OCI-LY7 (cell line): ENCODE measurements at regions not wholly inside any gene's neighbourhood (a gene's known extent, or its start where the extent isn't known, plus 50 kb on each side); places are given as distances from the start of the nearest gene placed in this dataset.

Experiments
- BruUV-seq: library from RNA; stranded (reverse); fragments of 400-500 nt; replicated peaks from 2 replicates; lab custom pipeline; 2021; lab: Mats Ljungman, UMichigan
- CTCF ChIA-PET: fragments of 300-600 bp; sonication (Branson Sonifier 250); formaldehyde crosslinking; loops from one replicate; lab custom pipeline; 2022; ENCODE audit warnings: antibody characterized with exemption; ENCODE audit not compliant: unreplicated experiment; lab: Charles Lee
- POLR2A ChIA-PET: fragments of 300-600 bp; sonication (Branson Sonifier 250); formaldehyde crosslinking; loops from one replicate; lab custom pipeline; 2022; ENCODE audit warnings: antibody characterized with exemption; lab: Charles Lee
- DNase-seq: peaks from one replicate; pipeline ENCODE4 v3.0.0-alpha.2; 2015; ENCODE audit warnings: low spot score
- H2AFZ ChIP-seq: fragments of 200-600 bp; sonication (generic), shearing (Covaris generic); 2 replicates; pipeline ENCODE4 v1.6.1; 2014; ENCODE audit warnings: mild to moderate bottlenecking, antibody characterized with exemption, low read length, moderate library complexity
- H3K27ac ChIP-seq: fragments of 200-600 bp; sonication (generic); 2 replicates; pipeline ENCODE4 v1.5.1; 2014; ENCODE audit warnings: mixed run types, low read depth, mild to moderate bottlenecking, moderate library complexity, low read length, inconsistent platforms; ENCODE audit not compliant: poor library complexity, severe bottlenecking
- H3K36me3 ChIP-seq: fragments of 200-600 bp; sonication (generic); 2 replicates; pipeline ENCODE4 v1.6.1; 2014; ENCODE audit warnings: mild to moderate bottlenecking, antibody characterized with exemption, low read length, moderate library complexity, mixed read lengths; ENCODE audit not compliant: insufficient read depth
- H3K4me1 ChIP-seq: fragments of 200-600 bp; sonication (generic); 2 replicates; pipeline ENCODE4 v1.5.1; 2014; ENCODE audit warnings: mild to moderate bottlenecking, low read length; ENCODE audit not compliant: insufficient read depth, poor library complexity, severe bottlenecking
- H3K4me2 ChIP-seq: fragments of 200-600 bp; sonication (generic); 2 replicates; pipeline ENCODE4 v1.6.1; 2014; ENCODE audit warnings: mild to moderate bottlenecking, low read length
- H3K4me3 ChIP-seq: fragments of 200-600 bp; sonication (generic); 2 replicates; pipeline ENCODE4 v1.5.1; 2014; ENCODE audit warnings: mild to moderate bottlenecking, low read depth, low read length; ENCODE audit not compliant: poor library complexity, severe bottlenecking
- H3K79me2 ChIP-seq: fragments of 200-600 bp; sonication (generic); 2 replicates; pipeline ENCODE4 v1.6.1; 2016; ENCODE audit warnings: low read depth, mild to moderate bottlenecking, low read length, moderate library complexity, mixed read lengths; ENCODE audit not compliant: insufficient read depth
- H3K9me2 ChIP-seq: fragments of 200-600 bp; sonication (generic); 2 replicates; pipeline ENCODE4 v1.6.1; 2016; ENCODE audit warnings: mild to moderate bottlenecking, low read length, mixed read lengths; ENCODE audit not compliant: insufficient read depth
- H3K9me3 ChIP-seq: fragments of 200-600 bp; sonication (generic); 2 replicates; pipeline ENCODE4 v1.6.1; 2014; ENCODE audit warnings: mild to moderate bottlenecking, mixed run types, low read length, mixed read lengths
- H4K20me1 ChIP-seq: fragments of 200-600 bp; sonication (generic); 2 replicates; pipeline ENCODE4 v1.6.1; 2014; ENCODE audit warnings: mild to moderate bottlenecking, antibody characterized with exemption, low read length, moderate library complexity, mixed read lengths; ENCODE audit not compliant: insufficient read depth
- CTCF ChIP-seq: fragments of 200-600 bp; sonication (generic); conservative IDR thresholded peaks from 2 replicates; pipeline ENCODE4 v1.5.1; 2014; ENCODE audit warnings: mild to moderate bottlenecking, antibody characterized with exemption, low read length, moderate library complexity, mixed read lengths
- EZH2phosphoT487 ChIP-seq: fragments of 200-600 bp; sonication (generic); IDR thresholded peaks from 2 replicates; pipeline ENCODE4 v1.6.1; 2018; ENCODE audit warnings: low read depth, borderline replicate concordance, mild to moderate bottlenecking, mixed run types, antibody characterized with exemption, low read length, moderate library complexity, mixed read lengths
- intact Hi-C: fragments of 100-400 bp; cut with micrococcal nuclease; formaldehyde crosslinking; loops from one replicate; pipeline ENCODE4 v1.10.0; 2022; ENCODE audit not compliant: unreplicated experiment

GRCh38 chrX:144295921-144296320 is 412.1 kb downstream of the UBE2NL start:
- no peak overlapping the region for H3K4me2 ChIP-seq
- ChIA-PET CTCF (no interaction called here), POLR2A (no interaction called here)
- no TSS peak for BruUV-seq
- TF ChIP-seq CTCF (no peak), EZH2phosphoT487 (no peak)
- no peaks in the 10 kb centered on the region for H3K9me2 ChIP-seq
- H3K9me3 ChIP-seq = no peaks in the 10 kb centered on the region
- H3K4me3 ChIP-seq = no peak overlapping the region
- intact Hi-C loops = no loop called here
- no peak overlapping the region for H3K27ac ChIP-seq
- no peak overlapping the region for H2AFZ ChIP-seq
- DNase-seq = no peak
- H3K4me1 ChIP-seq = no peaks in the 10 kb centered on the region
- H4K20me1 ChIP-seq = no peaks in the 10 kb centered on the region
- no peaks in the 10 kb centered on the region for H3K36me3 ChIP-seq
- no peaks in the 10 kb centered on the region for H3K79me2 ChIP-seq

GRCh38 chrX:144297221-144297620 is 413.4 kb downstream of the UBE2NL start:
- Histone ChIP-seq H3K4me3 (no peak overlapping the region), H3K9me3 (no peaks in the 10 kb centered on the region), H4K20me1 (no peaks in the 10 kb centered on the region), H3K4me1 (no peaks in the 10 kb centered on the region), H3K79me2 (no peaks in the 10 kb centered on the region), H3K9me2 (no peaks in the 10 kb centered on the region), H3K27ac (no peak overlapping the region), H2AFZ (no peak overlapping the region), H3K36me3 (no peaks in the 10 kb centered on the region), H3K4me2 (no peak overlapping the region)
- no TSS peak for BruUV-seq
- DNase-seq = no peak
- no peak for TF ChIP-seq EZH2phosphoT487
- no peak for TF ChIP-seq CTCF
- CTCF ChIA-PET = no interaction called here
- POLR2A ChIA-PET = no interaction called here
- intact Hi-C loops = no loop called here

- Histone ChIP-seq H3K27ac (no peak overlapping the region), H3K4me3 (no peak overlapping the region), H3K36me3 (no peaks in the 10 kb centered on the region), H3K4me2 (no peak overlapping the region), H3K79me2 (no peaks in the 10 kb centered on the region), H3K9me2 (no peaks in the 10 kb centered on the region), H3K9me3 (no peaks in the 10 kb centered on the region), H3K4me1 (no peaks in the 10 kb centered on the region), H4K20me1 (no peaks in the 10 kb centered on the region), H2AFZ (no peak overlapping the region)
- DNase-seq = no peak
- TF ChIP-seq CTCF (no peak), EZH2phosphoT487 (no peak)
- ChIA-PET CTCF (no interaction called here), POLR2A (no interaction called here)
- intact Hi-C loops = no loop called here
- BruUV-seq = no TSS peak
These were observed 443.6 kb downstream of the UBE2NL start for GRCh38 chrX:144327495-144327894.
